GM21528 (cell line): ENCODE measurements at regions not wholly inside any gene's neighbourhood (a gene's known extent, or its start where the extent isn't known, plus 50 kb on each side); places are given as distances from the start of the nearest gene placed in this dataset.
"Not testable (repeated sequence)": the region's sequence is repeated elsewhere in the genome, so short reads cannot be mapped to it uniquely, and the experiment has no call there.

ENCODE experiments used
- ATAC-seq: cut with Tn5 transposase; IDR thresholded peaks from one replicate; pipeline ENCODE4 v1.9.1; 2021; ENCODE audit warnings: mild to moderate bottlenecking, moderate library complexity; ENCODE audit not compliant: unreplicated experiment, low FRiP score

GRCh38 chr7:106392144-106392543 lies 107.4 kb upstream of the NAMPT start:
- ATAC-seq, result no peak

GRCh38 chr7:106386958-106387357 lies 102.2 kb upstream of the NAMPT start:
- ATAC-seq, result no peak

- ATAC-seq, result no peak
Observed at GRCh38 chr7:106384373-106384772, 99.6 kb upstream of the NAMPT start.

- ATAC-seq, result no peak
Observed at GRCh38 chr7:106382929-106383328, 98.1 kb upstream of the NAMPT start.

- no peak for ATAC-seq
Observed at GRCh38 chr7:106382129-106382528, 97.3 kb upstream of the NAMPT start.

GRCh38 chr7:106381252-106381651 lies 96.5 kb upstream of the NAMPT start:
- no peak for ATAC-seq

- no peak for ATAC-seq
Observed at GRCh38 chr7:106377847-106378361, 93.1 kb upstream of the NAMPT start.

- no peak for ATAC-seq
Observed at GRCh38 chr7:106376026-106376799, 91.4 kb upstream of the NAMPT start.

- no peak for ATAC-seq
Observed at GRCh38 chr7:106375499-106375898, 90.7 kb upstream of the NAMPT start.

- ATAC-seq, result no peak
Observed at GRCh38 chr7:106374437-106374836, 89.7 kb upstream of the NAMPT start.

- ATAC-seq, result no peak
Observed at GRCh38 chr7:106372595-106373318, 88.0 kb upstream of the NAMPT start.

GRCh38 chr7:106372126-106372525 lies 87.3 kb upstream of the NAMPT start:
- no peak for ATAC-seq

- no peak for ATAC-seq
Observed at GRCh38 chr7:106371629-106372028, 86.8 kb upstream of the NAMPT start.

- no peak for ATAC-seq
Observed at GRCh38 chr7:106370542-106370941, 85.8 kb upstream of the NAMPT start.

- ATAC-seq, result no peak
Observed at GRCh38 chr7:106369816-106370215, 85.0 kb upstream of the NAMPT start.

- ATAC-seq, result no peak
Observed at GRCh38 chr7:106369352-106369751, 84.6 kb upstream of the NAMPT start.

- no peak for ATAC-seq
Observed at GRCh38 chr7:106367664-106368063, 82.9 kb upstream of the NAMPT start.

GRCh38 chr7:106367018-106367420 lies 82.2 kb upstream of the NAMPT start:
- no peak for ATAC-seq

- ATAC-seq, result no peak
Observed at GRCh38 chr7:106365252-106366005, 80.6 kb upstream of the NAMPT start.

- ATAC-seq, result not testable (repeated sequence)
Observed at GRCh38 chr7:106362507-106362906, 77.7 kb upstream of the NAMPT start.

- ATAC-seq, result no peak
Observed at GRCh38 chr7:106358103-106358663, 73.4 kb upstream of the NAMPT start.
